Adrenal gland (tissue), 5 donors: ENCODE measurements at regions not wholly inside any gene's neighbourhood (a gene's known extent, or its start where the extent isn't known, plus 50 kb on each side); places are given as distances from the start of the nearest gene placed in this dataset.

Experiments
- POLR2A ChIP-seq, 2 donors: fragments of 450-650 bp; IDR thresholded peaks; one replicate each; pipeline ENCODE4 v1.6.1; 2017; ENCODE audit warnings: antibody characterized with exemption in 2 of 2, mild to moderate bottlenecking in 2 of 2, moderate library complexity in 1 of 2
- TF ChIP-seq, protein P1 (sequence below), 6 experiments: fragments of 450-650 bp in 4 of 6; fragments of 200-600 bp in 2 of 6; sonication (generic) in 1 of 6; IDR thresholded peaks; 1 replicate in 5 of 6; 2 replicates in 1 of 6; pipeline versions ENCODE4 v1.5.1 to v1.8.0; 2016 to 2021; ENCODE audit warnings: antibody characterized with exemption in 6 of 6, mild to moderate bottlenecking in 2 of 6, moderate library complexity in 1 of 6
- donor health status: DM: no; HTN: no; CAD: no.

GRCh38 chr6:41406728-41407489, 71.5 kb downstream of the NCR2 start:
- TF ChIP-seq, protein P1, sequence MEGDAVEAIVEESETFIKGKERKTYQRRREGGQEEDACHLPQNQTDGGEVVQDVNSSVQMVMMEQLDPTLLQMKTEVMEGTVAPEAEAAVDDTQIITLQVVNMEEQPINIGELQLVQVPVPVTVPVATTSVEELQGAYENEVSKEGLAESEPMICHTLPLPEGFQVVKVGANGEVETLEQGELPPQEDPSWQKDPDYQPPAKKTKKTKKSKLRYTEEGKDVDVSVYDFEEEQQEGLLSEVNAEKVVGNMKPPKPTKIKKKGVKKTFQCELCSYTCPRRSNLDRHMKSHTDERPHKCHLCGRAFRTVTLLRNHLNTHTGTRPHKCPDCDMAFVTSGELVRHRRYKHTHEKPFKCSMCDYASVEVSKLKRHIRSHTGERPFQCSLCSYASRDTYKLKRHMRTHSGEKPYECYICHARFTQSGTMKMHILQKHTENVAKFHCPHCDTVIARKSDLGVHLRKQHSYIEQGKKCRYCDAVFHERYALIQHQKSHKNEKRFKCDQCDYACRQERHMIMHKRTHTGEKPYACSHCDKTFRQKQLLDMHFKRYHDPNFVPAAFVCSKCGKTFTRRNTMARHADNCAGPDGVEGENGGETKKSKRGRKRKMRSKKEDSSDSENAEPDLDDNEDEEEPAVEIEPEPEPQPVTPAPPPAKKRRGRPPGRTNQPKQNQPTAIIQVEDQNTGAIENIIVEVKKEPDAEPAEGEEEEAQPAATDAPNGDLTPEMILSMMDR (IDR thresholded peaks at IDR 0.05), result no peak
- TF ChIP-seq POLR2A (IDR thresholded peaks at IDR 0.05), result no peak
